ENCODE measurements at regions not wholly inside any gene's neighbourhood (a gene's known extent, or its start where the extent isn't known, plus 50 kb on each side); places are given as distances from the start of the nearest gene placed in this dataset.
A peak's percentile ranks its signal among the peaks of the same experiment; 100 is the strongest.

DNA sequence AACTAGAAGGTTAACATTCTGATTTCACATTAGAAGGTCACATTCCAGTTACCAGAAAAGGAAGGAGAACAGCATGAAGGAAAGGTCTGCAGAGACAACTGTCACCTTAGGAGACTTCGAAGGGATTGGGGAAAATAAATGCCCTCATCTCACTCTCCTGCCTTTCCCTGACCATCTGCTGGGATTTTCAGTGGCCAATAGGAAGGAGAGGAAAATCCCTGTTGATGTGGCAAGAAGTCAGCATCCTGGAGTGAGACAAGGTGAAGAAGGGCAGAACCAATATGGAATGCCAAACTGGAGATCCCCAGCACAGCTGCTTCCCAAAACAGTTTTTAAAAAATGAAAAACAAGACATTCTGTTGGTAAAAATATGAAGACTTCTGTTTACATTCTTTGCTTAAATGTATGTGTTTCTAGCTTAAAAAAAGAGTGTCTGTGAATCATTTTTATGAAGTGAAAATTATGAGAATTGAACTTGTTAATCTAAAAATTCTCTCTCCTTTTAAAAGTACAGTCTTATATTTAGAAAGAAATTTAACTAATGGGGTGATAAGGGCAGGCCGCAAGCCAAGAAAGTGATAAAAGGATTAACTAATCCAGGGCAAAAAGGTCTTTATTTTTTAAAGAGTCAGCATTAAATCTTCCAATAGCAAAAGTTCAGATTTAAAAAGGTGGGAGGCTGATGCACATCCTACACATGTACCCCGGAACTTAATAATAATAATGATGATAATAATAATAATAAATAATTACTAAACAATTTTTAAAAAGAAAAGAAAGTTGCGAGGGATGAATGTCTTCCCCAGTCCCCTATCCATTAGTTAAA, 160.6 kb upstream of the DOK6 start:
- no peak overlapping the region for H3K27ac ChIP-seq (ENCODE audit: low read depth, low read length)
- H3K36me3 ChIP-seq (ENCODE audit: control insufficient read depth in 2 of 4, insufficient read depth in 4 of 4, low read length in 3 of 4): no peaks in the 10 kb centered on the region
- no peaks in the 10 kb centered on the region for H3K79me1 ChIP-seq (ENCODE audit: low read depth, low read length)
- H3K9ac ChIP-seq (replicated peaks in 1 of 4; ENCODE audit: extremely low read depth in 1 of 4, low read depth in 3 of 4, low read length in 3 of 4): no peak overlapping the region
- H3K4me2 ChIP-seq (ENCODE audit: insufficient read depth in 1 of 2, low read depth in 2 of 2, low read length in 2 of 2): no peak overlapping the region
- ChIA-PET CTCF (ENCODE audit: partially characterized antibody) (interaction anchor here (0.6 kb wide), 1 partner anchor 315 kb away, joined by 3 read pairs; no protein-coding TSS in a partner anchor), POLR2A (ENCODE audit: partially characterized antibody) (no interaction called here)
- no peak overlapping the region for H4K8ac ChIP-seq (ENCODE audit: extremely low read depth, insufficient read depth, low read length)
- no peak for TF ChIP-seq NRF1 (IDR thresholded peaks at IDR 0.05; ENCODE audit: low read depth, low read length)
- no peak for TF ChIP-seq HDAC2 (IDR thresholded peaks at IDR 0.05; ENCODE audit: borderline replicate concordance in 1 of 2, low read depth in 2 of 2, low read length in 2 of 2)
- TF ChIP-seq SUZ12 (IDR thresholded peaks at IDR 0.05; ENCODE audit: low read length): no peak
- H3K4ac ChIP-seq (replicated peaks; ENCODE audit: insufficient read length, low read depth, low read length): no peak overlapping the region
- peak overlapping the region; percentile 91 for H2AFZ ChIP-seq (ENCODE audit: low read length)
- H2BK20ac ChIP-seq (ENCODE audit: low read length): no peak overlapping the region
- H3K23me2 ChIP-seq (ENCODE audit: low read depth, low read length): no peaks in the 10 kb centered on the region
- H3K9me3 ChIP-seq (ENCODE audit: insufficient read depth in 2 of 2, low read depth in 1 of 2, low read length in 1 of 2): no peaks in the 10 kb centered on the region
- no peaks in the 10 kb centered on the region for H3K79me2 ChIP-seq (ENCODE audit: control insufficient read depth in 1 of 2, insufficient read depth in 2 of 2, low read length in 2 of 2)
- H3K56ac ChIP-seq (replicated peaks; ENCODE audit: insufficient read length, low read depth, low read length): no peak overlapping the region
- no peak overlapping the region for H2BK15ac ChIP-seq (ENCODE audit: low read length)
- H3K27me3 ChIP-seq (replicated peaks in 1 of 4; ENCODE audit: control insufficient read depth in 3 of 4, extremely low read depth in 1 of 4, insufficient read depth in 3 of 4, low read length in 3 of 4): no peaks in the 10 kb centered on the region
- H3K23ac ChIP-seq (ENCODE audit: insufficient read length): no peak overlapping the region
- no peak overlapping the region for H2BK5ac ChIP-seq (ENCODE audit: low read depth, low read length)
- H4K91ac ChIP-seq (replicated peaks; ENCODE audit: insufficient read length, low read length): no peak overlapping the region
- H3K18ac ChIP-seq (ENCODE audit: extremely low read depth, low read length): no peak overlapping the region
- no peak overlapping the region for H2BK120ac ChIP-seq (replicated peaks; ENCODE audit: low read depth, low read length)
- 94% methylated on average over 4 of the region's 4 CpGs; no CpG with 5 or more reads in 1 of the 2 experiments for WGBS, 2 experiments (ENCODE audit: extremely low coverage in 1 of 2, insufficient coverage in 1 of 2, insufficient read length in 1 of 2, insufficient replicate concordance in 2 of 2, low coverage in 1 of 2, low lambda C conversion rate in 2 of 2, missing lambda C conversion rate in 1 of 2)
- H3K4me1 ChIP-seq (replicated peaks in 1 of 4; ENCODE audit: control insufficient read depth in 3 of 4, insufficient read depth in 4 of 4, low read length in 3 of 4): no peaks in the 10 kb centered on the region
- DNase-seq (ENCODE audit: low read depth in 1 of 2, low spot score in 2 of 2) (no peak), FAIRE-seq (no peak)
- no peak overlapping the region for H2BK12ac ChIP-seq (ENCODE audit: low read depth, low read length)
- H4K5ac ChIP-seq (ENCODE audit: insufficient read length, low read depth, low read length): no peak overlapping the region
- H3K14ac ChIP-seq (ENCODE audit: insufficient read length): no peak overlapping the region
- H2AK5ac ChIP-seq (ENCODE audit: low read depth, low read length): no peak overlapping the region
- no peak overlapping the region for H3K4me3 ChIP-seq (ENCODE audit: extremely low read depth in 1 of 4, insufficient read depth in 2 of 4, low read depth in 3 of 4, low read length in 4 of 4)
- H4K20me1 ChIP-seq (replicated peaks in 1 of 2; ENCODE audit: control insufficient read depth in 1 of 2, insufficient read depth in 2 of 2, low read length in 2 of 2): no peaks in the 10 kb centered on the region

Data from H1 (cell line).